Natural killer cell treated with Interleukin-12 subunit alpha and Interleukin-12 subunit beta and Interleukin-15 and Interleukin-18, amount 100 ng/mL, for 72 hours (primary cell): ENCODE measurements at regions not wholly inside any gene's neighbourhood (a gene's known extent, or its start where the extent isn't known, plus 50 kb on each side); places are given as distances from the start of the nearest gene placed in this dataset.
A peak's percentile ranks its signal among the peaks of the same experiment; 100 is the strongest.

Experiments used
- ATAC-seq, 2 donors: fragments of 150-1000 bp; cut with Tn5 transposase in 1 of 2; sonication (Bioruptor Pico), chemical (Tn5 transposase) in 1 of 2; 2 replicates each; pipeline ENCODE4 v1.10.0; 2021
- DNase-seq: peaks from one replicate; pipeline ENCODE4 v3.0.0; 2022; ENCODE audit warnings: low spot score
- H3K27ac Mint-ChIP-seq, 2 donors: 1 replicate in 1 of 2; 2 replicates in 1 of 2; pipeline ENCODE4 v1.8.0; 2022; ENCODE audit warnings: mixed read lengths in 2 of 2, mild to moderate bottlenecking in 1 of 2, moderate library complexity in 1 of 2
- H3K27me3 Mint-ChIP-seq, 2 donors: 1 replicate in 1 of 2; 2 replicates in 1 of 2; pipeline ENCODE4 v1.8.0; 2022; ENCODE audit warnings: mixed read lengths in 2 of 2
- H3K36me3 Mint-ChIP-seq: one replicate; pipeline ENCODE4 v1.8.0; 2022; ENCODE audit warnings: mixed read lengths
- H3K4me1 Mint-ChIP-seq, 2 donors: 1 replicate in 1 of 2; 2 replicates in 1 of 2; pipeline ENCODE4 v1.8.0; 2022; ENCODE audit warnings: low read depth in 2 of 2, mixed read lengths in 2 of 2, mild to moderate bottlenecking in 1 of 2
- H3K4me3 Mint-ChIP-seq: one replicate; pipeline ENCODE4 v1.8.0; 2022; ENCODE audit warnings: mixed read lengths
- H3K9me3 Mint-ChIP-seq: 2 replicates; pipeline ENCODE4 v1.8.0; 2022; ENCODE audit warnings: mixed read lengths

DNA sequence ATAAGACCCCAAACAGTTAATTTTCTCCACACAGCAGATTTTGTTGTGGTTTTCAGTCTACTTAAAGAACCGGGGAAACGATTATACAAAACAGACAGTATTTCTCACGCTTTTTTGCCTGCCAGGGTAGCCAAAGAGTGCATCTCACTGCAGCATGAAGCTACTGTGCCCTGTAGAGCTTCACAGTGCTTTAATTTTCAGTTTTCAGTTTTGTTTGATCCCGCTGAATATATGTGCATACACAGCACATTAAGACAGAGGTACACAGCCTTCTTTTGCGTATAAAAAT, 215.0 kb downstream of the TEX29 start:
- Mint-ChIP-seq H3K27ac (no peak overlapping the region), H3K36me3 (no peaks in the 10 kb centered on the region), H3K4me3 (no peak overlapping the region), H3K4me1 (peaks cover 0 to 3% of the 10 kb centered on the region in 2 donors), H3K27me3 (peaks cover 31 to 48% of the 10 kb centered on the region in 2 donors), H3K9me3 (no peaks in the 10 kb centered on the region)
- ATAC-seq (no peak), DNase-seq (no peak)

DNA sequence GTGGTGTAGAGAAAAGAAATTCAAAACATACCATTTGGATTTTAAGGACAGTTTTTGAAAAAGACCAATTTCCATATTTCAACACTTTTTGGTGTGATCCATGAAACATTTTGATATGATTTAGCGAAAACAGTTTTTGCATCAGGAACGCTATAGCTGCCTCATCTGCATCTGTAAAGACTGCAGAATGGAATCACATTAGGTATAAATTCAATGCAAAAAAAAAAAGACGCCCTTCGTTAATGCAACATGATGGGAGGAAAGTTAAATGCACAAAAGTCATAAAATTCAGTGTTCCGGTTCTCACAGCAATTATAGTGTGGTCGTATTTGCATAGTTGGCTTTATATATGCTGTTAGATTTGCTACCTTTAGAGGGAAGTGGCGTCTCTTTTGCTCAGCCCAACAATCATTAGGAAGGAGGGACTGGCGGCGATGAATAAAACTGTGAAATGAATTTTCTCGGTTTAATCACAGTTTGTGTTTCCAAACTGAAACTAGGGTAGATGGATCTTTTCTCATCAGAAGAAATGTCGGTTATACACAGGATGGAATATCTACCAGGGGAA, 215.7 kb downstream of the TEX29 start:
- H3K4me3 Mint-ChIP-seq: no peak overlapping the region
- no peaks in the 10 kb centered on the region for H3K36me3 Mint-ChIP-seq
- DNase-seq (no peak), ATAC-seq (no peak)
- peaks cover 28 to 48% of the 10 kb centered on the region in 2 donors for H3K27me3 Mint-ChIP-seq
- H3K4me1 Mint-ChIP-seq: peaks cover 0 to 3% of the 10 kb centered on the region in 2 donors
- H3K9me3 Mint-ChIP-seq: no peaks in the 10 kb centered on the region
- no peak overlapping the region for H3K27ac Mint-ChIP-seq

DNA sequence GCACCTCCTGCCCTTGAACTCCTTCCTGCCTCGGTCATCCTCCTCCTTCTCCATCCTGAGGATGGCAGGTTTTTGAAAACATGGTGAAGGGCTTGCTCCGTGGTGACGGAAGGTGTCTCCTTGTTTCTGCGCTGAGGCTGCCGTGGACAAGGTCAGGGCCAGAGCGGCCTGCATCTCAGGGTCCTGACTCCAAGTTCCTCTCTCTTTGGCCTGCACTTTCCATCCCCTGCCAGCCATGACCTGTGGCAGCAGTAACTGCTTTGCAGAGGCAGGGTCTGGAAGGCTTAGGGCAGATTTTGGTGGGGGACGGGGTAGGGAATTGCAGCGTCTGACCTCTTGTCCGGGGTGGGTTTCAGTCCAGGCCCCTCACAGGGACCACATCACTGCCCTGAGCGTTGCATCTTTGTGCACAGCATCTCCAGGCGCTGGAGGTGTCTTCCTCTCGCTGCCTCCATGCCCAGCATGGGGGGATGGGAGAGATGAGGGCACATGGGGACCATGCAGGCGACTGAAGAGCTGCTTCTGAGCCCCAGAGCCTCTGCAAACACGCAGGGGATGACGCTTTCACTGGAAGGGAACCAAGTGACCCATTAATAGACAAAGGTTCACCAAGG, 216.8 kb downstream of the TEX29 start:
- ATAC-seq (no peak), DNase-seq (no peak)
- H3K27me3 Mint-ChIP-seq: peaks cover 21 to 39% of the 10 kb centered on the region in 2 donors
- H3K4me1 Mint-ChIP-seq: peaks cover 0 to 3% of the 10 kb centered on the region in 2 donors
- H3K36me3 Mint-ChIP-seq: no peaks in the 10 kb centered on the region
- H3K4me3 Mint-ChIP-seq: no peak overlapping the region
- H3K9me3 Mint-ChIP-seq: no peaks in the 10 kb centered on the region
- H3K27ac Mint-ChIP-seq: no peak overlapping the region

DNA sequence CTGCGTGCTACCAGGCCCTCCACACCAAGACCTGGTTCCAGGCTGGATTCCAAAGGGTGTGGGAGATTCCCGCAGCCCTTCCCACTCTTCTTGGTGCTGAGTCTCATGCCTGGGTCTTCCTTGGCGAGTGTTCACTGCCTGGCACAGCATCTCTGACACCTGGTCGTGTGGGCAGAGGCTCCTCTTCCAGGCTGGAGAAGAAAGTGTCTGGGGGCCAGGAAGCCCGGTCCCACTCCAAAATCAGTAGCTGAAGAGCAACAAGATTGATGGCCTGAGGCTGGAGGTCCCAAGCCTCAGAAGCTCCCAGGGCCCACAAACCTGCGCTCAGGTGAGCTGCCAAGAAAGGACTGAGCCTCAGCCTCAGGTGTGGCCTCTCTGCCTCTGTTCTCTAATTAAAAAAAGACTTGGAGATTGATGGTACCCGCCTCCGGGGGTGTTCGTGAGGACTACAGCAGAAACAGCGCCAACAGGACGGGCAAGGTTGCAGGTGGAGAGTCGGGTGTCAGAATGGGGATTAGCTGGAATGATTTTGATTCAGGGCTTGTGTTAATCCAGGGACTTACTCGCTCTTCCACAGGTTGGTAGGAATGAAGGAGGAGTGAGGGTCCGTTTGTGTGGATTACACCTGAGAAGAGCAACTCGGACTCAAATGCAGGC, 217.5 kb downstream of the TEX29 start:
- DNase-seq (no peak), ATAC-seq (no peak)
- Mint-ChIP-seq H3K36me3 (no peaks in the 10 kb centered on the region), H3K4me1 (peaks cover 0 to 3% of the 10 kb centered on the region in 2 donors), H3K4me3 (no peak overlapping the region), H3K27me3 (peaks cover 22 to 31% of the 10 kb centered on the region in 2 donors), H3K9me3 (no peaks in the 10 kb centered on the region), H3K27ac (no peak overlapping the region)

DNA sequence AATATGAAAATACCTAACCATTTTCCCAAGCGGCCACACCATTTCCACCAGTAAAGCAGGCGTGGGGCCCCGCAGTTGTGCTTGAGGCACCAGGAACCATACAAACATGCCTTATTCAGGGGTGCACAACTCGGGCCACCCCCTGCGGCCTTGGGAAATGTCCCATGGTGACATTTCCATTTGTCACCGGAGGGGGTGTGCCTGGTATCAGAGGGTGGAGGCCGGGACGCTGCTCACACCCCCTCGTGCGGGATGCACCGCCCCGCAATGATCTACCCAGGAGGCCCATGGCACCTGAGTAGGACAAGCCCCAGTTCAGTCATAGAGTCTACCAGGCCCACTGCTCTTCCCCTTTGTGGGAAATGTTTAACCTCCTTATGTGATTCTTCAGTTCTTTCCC, 218.8 kb downstream of the TEX29 start:
- no peaks in the 10 kb centered on the region for H3K36me3 Mint-ChIP-seq
- no peak overlapping the region for H3K4me3 Mint-ChIP-seq
- ATAC-seq (peak in 1 of 2 donors; percentile 39), DNase-seq (no peak)
- no peak overlapping the region for H3K27ac Mint-ChIP-seq
- peaks cover 0 to 3% of the 10 kb centered on the region in 2 donors for H3K4me1 Mint-ChIP-seq
- H3K9me3 Mint-ChIP-seq: no peaks in the 10 kb centered on the region
- peaks cover 18 to 19% of the 10 kb centered on the region in 2 donors for H3K27me3 Mint-ChIP-seq

DNA sequence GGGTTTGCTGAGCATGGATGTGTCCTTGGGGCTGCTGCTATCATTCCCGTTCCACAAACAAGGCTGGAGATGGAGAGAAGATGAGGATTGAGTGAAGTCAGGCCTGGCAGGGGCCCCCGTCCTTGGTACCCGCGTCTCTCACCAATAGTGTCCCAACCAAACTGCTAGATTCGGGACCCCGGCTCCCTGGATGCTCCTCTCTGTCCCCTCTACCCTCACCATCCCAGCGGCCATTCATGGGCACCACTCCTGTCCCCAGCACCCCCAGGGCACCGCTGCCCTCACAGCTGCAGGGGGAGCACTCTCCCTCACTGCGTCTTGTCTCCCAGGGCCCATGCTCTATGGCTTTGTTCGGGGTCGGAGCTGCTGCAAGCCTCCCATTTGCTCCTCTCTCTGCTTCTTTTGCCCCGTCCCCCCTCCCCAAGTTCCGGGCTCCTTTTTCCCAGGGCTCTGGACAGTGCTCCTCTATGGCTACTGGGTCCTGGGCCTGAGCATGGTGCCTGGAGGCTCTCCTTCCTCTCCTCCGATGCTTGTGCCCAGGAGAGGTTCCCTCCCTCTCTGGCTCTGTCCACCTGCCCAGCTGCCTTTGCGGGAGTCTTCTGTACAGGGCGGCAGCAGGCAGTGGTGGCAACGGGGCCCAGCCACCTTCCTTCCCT, 219.5 kb downstream of the TEX29 start:
- H3K27ac Mint-ChIP-seq: no peak overlapping the region
- peaks cover 0 to 3% of the 10 kb centered on the region in 2 donors for H3K4me1 Mint-ChIP-seq
- no peak overlapping the region for H3K4me3 Mint-ChIP-seq
- DNase-seq: no peak
- ATAC-seq: no peak
- H3K27me3 Mint-ChIP-seq: peaks cover 15 to 17% of the 10 kb centered on the region in 2 donors
- H3K9me3 Mint-ChIP-seq: no peaks in the 10 kb centered on the region
- no peaks in the 10 kb centered on the region for H3K36me3 Mint-ChIP-seq

DNA sequence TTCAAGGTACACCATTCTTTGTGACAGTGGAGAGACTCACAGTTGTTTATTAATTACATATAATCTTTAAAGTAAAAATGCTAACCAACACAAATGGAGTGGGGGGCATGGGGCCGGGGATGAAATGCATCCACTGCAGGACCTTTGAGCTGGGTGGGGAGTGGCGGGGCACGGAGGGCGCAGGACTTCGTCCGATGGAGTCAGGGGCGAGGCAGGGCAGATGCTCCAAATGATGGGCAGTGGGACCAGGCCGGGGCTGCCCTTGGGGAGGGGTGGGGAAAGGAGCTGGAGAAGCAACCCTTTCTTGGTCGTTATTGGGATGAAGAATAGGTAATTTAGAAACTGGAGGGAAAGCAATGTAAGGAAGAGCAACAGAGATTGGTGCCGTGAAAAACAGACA, 220.0 kb downstream of the TEX29 start:
- no peaks in the 10 kb centered on the region for H3K36me3 Mint-ChIP-seq
- no peak overlapping the region for H3K27ac Mint-ChIP-seq
- peaks cover 11% of the 10 kb centered on the region in 2 donors for H3K27me3 Mint-ChIP-seq
- ATAC-seq (no peak), DNase-seq (no peak)
- H3K9me3 Mint-ChIP-seq: no peaks in the 10 kb centered on the region
- no peak overlapping the region for H3K4me3 Mint-ChIP-seq
- H3K4me1 Mint-ChIP-seq: no peaks in the 10 kb centered on the region

DNA sequence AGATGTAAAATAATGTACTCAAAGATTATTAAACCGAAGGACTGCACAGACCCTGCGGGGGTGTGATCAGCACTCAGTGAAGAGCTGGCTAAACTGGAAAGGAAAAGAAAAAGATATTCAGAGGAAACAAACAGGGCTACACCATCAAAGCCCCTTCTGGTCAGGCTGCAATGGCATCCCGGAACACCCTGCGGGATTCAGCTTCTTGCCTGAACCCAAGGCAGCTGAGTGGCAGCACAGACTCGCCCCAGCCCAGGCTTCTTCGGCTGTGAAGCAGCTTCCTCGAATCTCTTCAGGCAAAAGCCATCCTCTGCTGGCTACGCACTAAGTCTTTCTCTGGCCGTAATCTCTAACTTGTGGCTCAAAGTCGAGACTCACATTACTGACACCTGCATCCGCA, 220.9 kb downstream of the TEX29 start:
- Mint-ChIP-seq H3K27me3 (peaks cover 2 to 8% of the 10 kb centered on the region in 2 donors), H3K9me3 (no peaks in the 10 kb centered on the region), H3K36me3 (no peaks in the 10 kb centered on the region), H3K4me3 (no peak overlapping the region), H3K4me1 (no peaks in the 10 kb centered on the region), H3K27ac (no peak overlapping the region)
- DNase-seq: no peak
- ATAC-seq: no peak

DNA sequence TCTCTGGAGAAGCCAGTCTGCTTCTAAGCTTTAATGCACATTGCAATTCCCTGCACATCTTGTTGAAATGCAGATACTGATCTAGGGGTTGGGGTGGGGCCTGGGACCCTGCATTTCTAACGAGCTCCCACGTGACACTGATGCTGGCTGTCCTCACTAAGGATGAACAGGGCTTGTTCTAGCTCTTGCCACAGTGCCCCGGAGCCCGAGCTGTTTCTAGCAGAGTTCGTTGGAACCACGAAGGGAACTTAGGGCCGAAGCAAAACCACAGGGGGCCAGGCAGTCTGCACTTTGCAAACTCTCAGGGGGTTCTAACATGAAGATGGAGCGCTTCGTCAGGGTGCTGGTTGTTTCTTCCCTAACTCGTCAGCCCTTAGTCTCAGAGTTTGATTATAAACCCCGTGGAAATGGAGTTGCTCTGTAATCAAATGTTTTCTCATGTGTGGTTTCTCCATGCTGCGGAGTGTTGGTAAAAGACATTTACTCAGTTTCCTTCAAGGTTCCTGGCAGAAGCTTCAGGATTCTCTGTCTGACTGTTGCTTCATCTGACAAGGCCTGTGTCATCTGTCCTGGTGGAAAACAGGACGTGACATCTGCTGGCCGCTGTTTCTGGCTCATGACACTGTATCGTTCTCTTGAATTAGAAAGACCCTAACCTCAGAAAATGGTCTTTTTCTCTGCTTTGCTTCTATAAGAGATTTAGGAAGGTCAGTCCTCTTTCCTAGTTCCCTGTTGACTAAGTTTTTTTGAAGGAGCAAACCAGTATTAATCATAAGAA, 221.5 kb downstream of the TEX29 start:
- H3K4me3 Mint-ChIP-seq: no peak overlapping the region
- no peak for ATAC-seq
- peaks cover 0 to 7% of the 10 kb centered on the region in 2 donors for H3K27me3 Mint-ChIP-seq
- no peaks in the 10 kb centered on the region for H3K9me3 Mint-ChIP-seq
- no peak for DNase-seq
- H3K36me3 Mint-ChIP-seq: no peaks in the 10 kb centered on the region
- no peaks in the 10 kb centered on the region for H3K4me1 Mint-ChIP-seq
- H3K27ac Mint-ChIP-seq: no peak overlapping the region

DNA sequence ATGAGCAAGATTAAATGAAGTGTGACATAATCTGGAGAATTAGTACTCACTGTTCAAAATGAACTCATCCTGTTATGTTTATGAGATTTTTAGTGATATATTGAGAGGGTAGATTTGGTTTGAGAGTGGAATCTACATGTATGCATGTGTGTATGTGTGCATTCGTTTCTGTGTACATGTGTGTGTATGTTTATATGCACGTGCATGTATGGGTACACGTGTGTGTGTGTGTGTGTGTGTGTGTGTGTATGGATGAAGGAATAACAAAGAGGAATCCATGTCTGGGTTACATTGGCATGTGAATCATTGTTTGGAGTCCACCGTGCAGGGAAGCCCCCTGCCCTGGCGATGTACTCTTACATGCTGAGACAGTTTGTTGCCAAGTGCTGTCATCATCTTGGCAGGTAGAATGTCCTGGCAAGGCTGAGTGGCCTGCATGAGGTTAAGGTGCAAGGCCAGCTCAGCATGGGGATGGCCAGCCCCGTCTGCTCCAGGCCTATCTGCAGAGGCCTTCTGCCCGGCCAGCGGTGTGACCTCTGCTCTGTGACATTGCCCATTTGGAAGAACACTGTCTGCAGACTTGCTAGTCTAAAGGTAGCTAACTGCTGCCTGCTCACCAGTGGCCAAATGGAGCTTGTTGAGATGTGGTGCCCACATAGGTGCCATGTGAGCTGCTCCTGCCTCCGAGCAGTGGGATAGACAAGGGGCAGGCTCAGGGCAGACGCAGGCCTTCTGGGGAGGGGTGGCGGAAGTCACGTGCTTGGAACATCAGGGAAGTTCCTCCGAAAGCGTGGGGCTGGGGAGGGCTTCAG, 222.3 kb downstream of the TEX29 start:
- no peak for DNase-seq
- no peak overlapping the region for H3K27ac Mint-ChIP-seq
- H3K36me3 Mint-ChIP-seq: no peaks in the 10 kb centered on the region
- ATAC-seq: no peak
- peaks cover 0 to 4% of the 10 kb centered on the region in 2 donors for H3K27me3 Mint-ChIP-seq
- no peak overlapping the region for H3K4me3 Mint-ChIP-seq
- H3K9me3 Mint-ChIP-seq: no peaks in the 10 kb centered on the region
- H3K4me1 Mint-ChIP-seq: no peaks in the 10 kb centered on the region

DNA sequence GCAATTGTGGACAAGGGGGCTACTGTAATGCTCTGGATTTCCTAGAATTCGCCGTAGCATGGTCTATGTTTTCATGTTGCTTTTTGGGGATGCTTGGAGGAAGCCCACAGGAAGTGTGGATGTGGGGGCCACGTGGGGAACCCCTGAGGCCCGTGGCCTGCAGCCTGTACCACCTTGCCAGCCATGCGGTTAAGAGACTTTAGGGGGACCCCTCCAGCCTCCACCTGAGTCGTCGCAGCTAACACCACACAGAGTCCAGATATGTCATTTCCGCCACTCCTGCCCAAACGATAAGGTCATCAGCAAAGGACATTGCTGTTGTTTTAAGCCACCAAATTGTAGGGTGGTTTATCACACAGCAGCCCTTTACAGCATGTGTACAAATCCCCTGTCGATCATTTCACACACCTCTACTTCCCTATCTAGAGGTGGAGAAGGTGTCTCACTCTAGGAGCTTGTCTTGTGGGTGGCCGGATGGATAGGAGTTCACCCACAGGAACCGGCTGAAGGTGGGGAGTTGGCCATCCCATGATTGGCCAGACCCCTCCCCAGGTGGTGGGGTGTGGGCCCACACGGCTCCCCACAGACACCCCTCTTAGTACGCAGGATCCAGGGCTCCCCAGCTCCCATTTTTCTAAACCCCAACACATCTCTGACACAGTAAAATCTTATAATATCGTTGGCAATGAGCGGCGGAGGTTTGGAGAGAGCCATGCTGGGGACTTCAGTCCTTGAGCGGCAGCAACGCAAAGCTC, 226.7 kb downstream of the TEX29 start:
- H3K27ac Mint-ChIP-seq: no peak overlapping the region
- no peak overlapping the region for H3K4me3 Mint-ChIP-seq
- no peaks in the 10 kb centered on the region for H3K9me3 Mint-ChIP-seq
- H3K27me3 Mint-ChIP-seq: peaks cover 6 to 13% of the 10 kb centered on the region in 2 donors
- ATAC-seq: no peak
- no peaks in the 10 kb centered on the region for H3K36me3 Mint-ChIP-seq
- no peak for DNase-seq
- H3K4me1 Mint-ChIP-seq: peaks cover 4 to 13% of the 10 kb centered on the region in 2 donors

DNA sequence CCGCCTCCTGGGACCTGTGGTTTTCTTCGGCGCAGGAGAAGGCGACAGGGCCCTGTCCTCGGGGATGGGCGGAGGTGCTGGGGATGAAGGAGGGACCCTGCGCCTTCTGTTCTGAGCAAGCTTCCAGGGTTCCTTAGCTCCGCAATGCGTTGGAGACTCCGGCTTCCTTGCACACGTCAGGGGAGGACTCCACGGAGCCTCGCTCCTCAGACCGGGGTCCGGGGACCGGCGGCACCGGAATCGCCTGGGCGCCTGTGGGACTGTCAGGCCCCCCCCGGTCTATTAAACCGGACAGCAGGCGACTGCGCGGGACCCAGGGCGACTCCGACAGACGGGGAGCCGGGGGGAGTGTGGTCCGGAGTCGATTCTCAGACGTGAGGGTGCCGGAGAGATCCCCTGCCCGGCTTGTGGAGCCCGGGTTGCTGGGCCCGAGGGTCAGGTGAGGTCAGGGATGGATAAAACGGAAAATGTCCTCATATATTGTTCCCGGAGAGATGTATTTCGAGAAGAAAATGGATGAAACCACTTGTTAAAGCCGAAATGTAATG, 227.4 kb downstream of the TEX29 start:
- H3K27me3 Mint-ChIP-seq: peaks cover 5 to 13% of the 10 kb centered on the region in 2 donors
- no peaks in the 10 kb centered on the region for H3K9me3 Mint-ChIP-seq
- H3K4me3 Mint-ChIP-seq: no peak overlapping the region
- DNase-seq (no peak), ATAC-seq (no peak)
- peaks cover 4 to 13% of the 10 kb centered on the region in 2 donors for H3K4me1 Mint-ChIP-seq
- H3K27ac Mint-ChIP-seq: no peak overlapping the region
- no peaks in the 10 kb centered on the region for H3K36me3 Mint-ChIP-seq
